ENCODE measurements at regions not wholly inside any gene's neighbourhood (a gene's known extent, or its start where the extent isn't known, plus 50 kb on each side); places are given as distances from the start of the nearest gene placed in this dataset.

- no peak for DNase-seq (ENCODE audit: low read depth, low spot score)
Measured at GRCh38 chr14:24693983-24694382, 60.0 kb upstream of the GZMB start.

GRCh38 chr14:24693353-24693737, 59.4 kb upstream of the GZMB start:
- DNase-seq (ENCODE audit: low read depth, low spot score): no peak

- DNase-seq (ENCODE audit: low read depth, low spot score): no peak
Measured at GRCh38 chr14:24692382-24693352, 58.7 kb upstream of the GZMB start.

GRCh38 chr14:24690492-24690891, 56.5 kb upstream of the GZMB start:
- DNase-seq (ENCODE audit: low read depth, low spot score): no peak

- no peak for DNase-seq (ENCODE audit: low read depth, low spot score)
Measured at GRCh38 chr14:24688030-24688658, 54.2 kb upstream of the GZMB start.

All from smooth muscle cell of the brain vasculature (primary cell).